CD14-positive monocyte (primary cell): ENCODE measurements at regions not wholly inside any gene's neighbourhood (a gene's known extent, or its start where the extent isn't known, plus 50 kb on each side); places are given as distances from the start of the nearest gene placed in this dataset.

Experiments used
- DNase-seq, 3 donors: peaks; one replicate each; pipeline ENCODE4 v3.0.0-alpha.2; 2011 to 2022
- H2AFZ ChIP-seq: 2 replicates; pipeline ENCODE4 v1.6.0; 2012; ENCODE audit warnings: mild to moderate bottlenecking, low read depth, low read length, inconsistent platforms; ENCODE audit not compliant: insufficient read depth, poor library complexity, severe bottlenecking
- H3K27ac ChIP-seq, 2 donors: 1 replicate in 1 of 2; 2 replicates in 1 of 2; pipeline ENCODE4 v1.5.1; 2012 to 2013; ENCODE audit warnings: low read length in 2 of 2, control low read depth in 1 of 2, inconsistent platforms in 1 of 2, low read depth in 1 of 2, mild to moderate bottlenecking in 1 of 2
- H3K27me3 ChIP-seq, 2 donors: one replicate each; pipeline versions ENCODE4 v1.6.0 to v1.6.1; 2011 to 2013; ENCODE audit warnings: low read length in 2 of 2; ENCODE audit not compliant: control insufficient read depth in 2 of 2, insufficient read depth in 2 of 2
- H3K36me3 ChIP-seq, 2 donors: replicated peaks in 1 of 2; 1 replicate in 1 of 2; 2 replicates in 1 of 2; pipeline versions ENCODE4 v1.5.1 to v1.6.1; 2012 to 2013; ENCODE audit warnings: low read length in 2 of 2, control low read depth in 1 of 2, inconsistent platforms in 1 of 2, mild to moderate bottlenecking in 1 of 2; ENCODE audit not compliant: insufficient read depth in 2 of 2, control insufficient read depth in 1 of 2
- H3K4me1 ChIP-seq, 2 donors: 1 replicate in 1 of 2; 2 replicates in 1 of 2; pipeline versions ENCODE4 v1.5.1 to v1.6.1; 2012 to 2013; ENCODE audit warnings: low read length in 2 of 2, control low read depth in 1 of 2, inconsistent platforms in 1 of 2, mild to moderate bottlenecking in 1 of 2, moderate library complexity in 1 of 2; ENCODE audit not compliant: insufficient read depth in 2 of 2, control insufficient read depth in 1 of 2
- H3K4me2 ChIP-seq: replicated peaks from 2 replicates; pipeline ENCODE3; 2012; ENCODE audit warnings: low read length, moderate library complexity, mild to moderate bottlenecking; ENCODE audit not compliant: poor library complexity, severe bottlenecking; ENCODE audit errors: extremely low read depth
- H3K4me3 ChIP-seq, 3 experiments: fragments of 200-600 bp in 1 of 3; sonication (generic) in 1 of 3; replicated peaks in 1 of 3; 1 replicate in 2 of 3; 2 replicates in 1 of 3; pipeline ENCODE4 v1.5.1; 2011 to 2013; ENCODE audit warnings: low read length in 3 of 3, mild to moderate bottlenecking in 3 of 3, control low read depth in 2 of 3, low read depth in 2 of 3, inconsistent platforms in 1 of 3, moderate library complexity in 1 of 3
- H3K79me2 ChIP-seq: 2 replicates; pipeline ENCODE4 v1.6.0; 2012; ENCODE audit warnings: mild to moderate bottlenecking, control low read depth, inconsistent platforms, low read length, moderate library complexity; ENCODE audit not compliant: insufficient read depth
- H3K9ac ChIP-seq: 2 replicates; pipeline ENCODE4 v1.6.0; 2017; ENCODE audit warnings: low read length, mild to moderate bottlenecking; ENCODE audit not compliant: insufficient read depth, poor library complexity, severe bottlenecking
- H3K9me3 ChIP-seq, 2 donors: replicated peaks in 1 of 2; 1 replicate in 1 of 2; 2 replicates in 1 of 2; pipeline versions ENCODE4 v1.5.1 to v1.6.1; 2012 to 2013; ENCODE audit warnings: low read length in 2 of 2, control low read depth in 1 of 2; ENCODE audit not compliant: control insufficient read depth in 1 of 2, insufficient read depth in 1 of 2
- H4K20me1 ChIP-seq: 2 replicates; pipeline ENCODE4 v1.6.0; 2012; ENCODE audit warnings: mild to moderate bottlenecking, low read length, control low read depth, moderate library complexity; ENCODE audit not compliant: insufficient read depth
- H3K27ac Mint-ChIP-seq, 7 donors: one replicate each; pipeline ENCODE4 v1.8.0; 2020; ENCODE audit warnings: mild to moderate bottlenecking in 7 of 7, mixed read lengths in 7 of 7, moderate library complexity in 6 of 7, inconsistent platforms in 2 of 7
- H3K27me3 Mint-ChIP-seq, 3 donors: one replicate each; pipeline ENCODE4 v1.8.0; 2021 to 2022; ENCODE audit warnings: low read depth in 3 of 3, mild to moderate bottlenecking in 3 of 3, mixed read lengths in 3 of 3, moderate library complexity in 3 of 3, inconsistent platforms in 1 of 3
- H3K36me3 Mint-ChIP-seq, 2 donors: one replicate each; pipeline ENCODE4 v1.8.0; 2020; ENCODE audit warnings: mixed read lengths in 2 of 2, inconsistent platforms in 1 of 2, mild to moderate bottlenecking in 1 of 2
- H3K4me1 Mint-ChIP-seq: one replicate; pipeline ENCODE4 v1.8.0; 2020; ENCODE audit warnings: mild to moderate bottlenecking, mixed read lengths
- H3K4me3 Mint-ChIP-seq, 2 donors: one replicate each; pipeline ENCODE4 v1.8.0; 2020; ENCODE audit warnings: mild to moderate bottlenecking in 2 of 2, mixed read lengths in 2 of 2, moderate library complexity in 1 of 2
- H3K9me3 Mint-ChIP-seq, 7 donors: one replicate each; pipeline ENCODE4 v1.8.0; 2020 to 2022; ENCODE audit warnings: mixed read lengths in 7 of 7, mild to moderate bottlenecking in 6 of 7, moderate library complexity in 6 of 7, inconsistent platforms in 2 of 7
- CTCF ChIP-seq: fragments of 200-600 bp; IDR thresholded peaks from one replicate; pipeline ENCODE4 v1.8.0; 2022; ENCODE audit warnings: antibody characterized with exemption, mild to moderate bottlenecking
- WGBS: methylation state at CpG from one replicate; pipeline ENCODE4 v1.1.5; 2013; ENCODE audit warnings: missing lambda C conversion rate; ENCODE audit not compliant: insufficient coverage; 5-methylcytosine and 5-hydroxymethylcytosine counted together
- intact Hi-C, 2 donors: fragments of 100-400 bp; cut with micrococcal nuclease; formaldehyde crosslinking; loops; one replicate each; pipeline versions ENCODE4 v1.15.0 to v1.15.1; 2023

DNA sequence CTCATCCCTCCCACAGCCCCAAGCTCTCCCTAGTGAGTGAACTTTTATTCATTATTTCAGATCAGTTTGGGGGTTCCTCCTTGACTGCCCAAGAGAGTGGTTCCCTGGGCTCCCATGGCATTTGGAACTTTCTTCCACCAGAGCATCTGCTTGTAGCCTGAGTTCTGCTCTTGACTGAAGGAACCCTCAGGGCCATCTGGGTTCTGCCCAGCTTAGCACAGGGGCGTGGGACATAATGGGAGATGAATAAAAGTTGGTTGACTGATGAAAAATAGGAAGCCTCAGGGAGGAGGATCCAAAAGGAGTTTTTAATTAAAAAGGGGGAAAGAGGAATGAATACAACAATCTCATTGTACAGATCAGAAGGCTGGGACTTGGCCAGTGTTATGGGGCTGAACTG is 73.4 kb downstream of the CYTL1 start:
- no peaks in the 10 kb centered on the region for H3K36me3 ChIP-seq
- H3K79me2 ChIP-seq = no peaks in the 10 kb centered on the region
- Mint-ChIP-seq H3K36me3 (no peaks in the 10 kb centered on the region), H3K27ac (no peak overlapping the region), H3K4me3 (no peak overlapping the region), H3K4me1 (peaks cover 12% of the 10 kb centered on the region), H3K27me3 (peaks cover 0 to 7% (median 3%) of the 10 kb centered on the region in 3 donors), H3K9me3 (peaks cover 2 to 10% (median 8%) of the 10 kb centered on the region in 7 donors)
- no peak overlapping the region for H3K4me2 ChIP-seq
- H3K9ac ChIP-seq = no peak overlapping the region
- H3K27me3 ChIP-seq = no peaks in the 10 kb centered on the region
- no peak for DNase-seq
- H4K20me1 ChIP-seq = no peaks in the 10 kb centered on the region
- peaks cover 0 to 7% of the 10 kb centered on the region in 2 donors for H3K9me3 ChIP-seq
- H2AFZ ChIP-seq = no peak overlapping the region
- no peak overlapping the region for H3K27ac ChIP-seq
- no peak for TF ChIP-seq CTCF
- no CpG with 5 or more reads among the region's 1 CpG for WGBS
- no peak overlapping the region for H3K4me3 ChIP-seq
- intact Hi-C loops = no loop called here
- H3K4me1 ChIP-seq = peaks cover 6 to 8% of the 10 kb centered on the region in 2 donors

DNA sequence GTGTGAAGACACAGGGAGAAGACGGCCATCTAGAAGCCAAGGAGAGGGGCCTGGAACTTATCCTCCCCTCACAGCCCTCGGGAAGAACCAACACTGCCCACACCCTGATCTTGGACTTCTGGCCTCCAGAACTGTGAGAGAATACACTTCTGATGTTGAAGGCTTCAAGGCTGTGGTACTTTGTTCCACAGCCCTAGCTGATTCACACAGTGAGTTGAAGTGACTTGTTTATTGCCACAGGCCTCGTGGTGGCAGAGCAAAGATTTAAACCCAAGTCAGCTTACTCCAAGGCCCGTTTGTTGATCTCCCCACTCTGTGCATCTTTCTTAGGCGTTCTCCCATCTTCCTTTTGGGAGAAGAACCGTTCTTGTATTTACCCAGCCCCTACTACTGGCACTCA is 72.8 kb downstream of the CYTL1 start:
- peaks cover 0 to 7% of the 10 kb centered on the region in 2 donors for H3K9me3 ChIP-seq
- no peaks in the 10 kb centered on the region for H3K79me2 ChIP-seq
- TF ChIP-seq CTCF = no peak
- H3K36me3 Mint-ChIP-seq = no peaks in the 10 kb centered on the region
- H3K4me1 ChIP-seq = peaks cover 6 to 8% of the 10 kb centered on the region in 2 donors
- no peak overlapping the region for H2AFZ ChIP-seq
- no peak overlapping the region for H3K4me3 Mint-ChIP-seq
- no peak overlapping the region for H3K27ac ChIP-seq
- no peaks in the 10 kb centered on the region for H4K20me1 ChIP-seq
- DNase-seq = no peak
- no peak overlapping the region for H3K27ac Mint-ChIP-seq
- H3K9ac ChIP-seq = no peak overlapping the region
- H3K36me3 ChIP-seq = no peaks in the 10 kb centered on the region
- peaks cover 2 to 10% (median 8%) of the 10 kb centered on the region in 7 donors for H3K9me3 Mint-ChIP-seq
- no peak overlapping the region for H3K4me3 ChIP-seq
- no peak overlapping the region for H3K4me2 ChIP-seq
- intact Hi-C loops = no loop called here
- peaks cover 0 to 7% (median 3%) of the 10 kb centered on the region in 3 donors for H3K27me3 Mint-ChIP-seq
- 100% methylated on average over 1 of the region's 6 CpGs for WGBS
- no peaks in the 10 kb centered on the region for H3K27me3 ChIP-seq
- H3K4me1 Mint-ChIP-seq = peaks cover 12% of the 10 kb centered on the region
